ENCODE measurements at regions not wholly inside any gene's neighbourhood (a gene's known extent, or its start where the extent isn't known, plus 50 kb on each side); places are given as distances from the start of the nearest gene placed in this dataset.
"Not testable (repeated sequence)": the region's sequence is repeated elsewhere in the genome, so short reads cannot be mapped to it uniquely, and the experiment has no call there.

GRCh38 chr20:30875868-30876267, 381.6 kb upstream of the DEFB115 start:
- TF ChIP-seq, protein P1, sequence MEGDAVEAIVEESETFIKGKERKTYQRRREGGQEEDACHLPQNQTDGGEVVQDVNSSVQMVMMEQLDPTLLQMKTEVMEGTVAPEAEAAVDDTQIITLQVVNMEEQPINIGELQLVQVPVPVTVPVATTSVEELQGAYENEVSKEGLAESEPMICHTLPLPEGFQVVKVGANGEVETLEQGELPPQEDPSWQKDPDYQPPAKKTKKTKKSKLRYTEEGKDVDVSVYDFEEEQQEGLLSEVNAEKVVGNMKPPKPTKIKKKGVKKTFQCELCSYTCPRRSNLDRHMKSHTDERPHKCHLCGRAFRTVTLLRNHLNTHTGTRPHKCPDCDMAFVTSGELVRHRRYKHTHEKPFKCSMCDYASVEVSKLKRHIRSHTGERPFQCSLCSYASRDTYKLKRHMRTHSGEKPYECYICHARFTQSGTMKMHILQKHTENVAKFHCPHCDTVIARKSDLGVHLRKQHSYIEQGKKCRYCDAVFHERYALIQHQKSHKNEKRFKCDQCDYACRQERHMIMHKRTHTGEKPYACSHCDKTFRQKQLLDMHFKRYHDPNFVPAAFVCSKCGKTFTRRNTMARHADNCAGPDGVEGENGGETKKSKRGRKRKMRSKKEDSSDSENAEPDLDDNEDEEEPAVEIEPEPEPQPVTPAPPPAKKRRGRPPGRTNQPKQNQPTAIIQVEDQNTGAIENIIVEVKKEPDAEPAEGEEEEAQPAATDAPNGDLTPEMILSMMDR (conservative IDR thresholded peaks at IDR 0.05; ENCODE audit: low read depth, low read length) = not testable (repeated sequence)
- not testable (repeated sequence) for TF ChIP-seq EZH2 (IDR thresholded peaks at IDR 0.05; ENCODE audit: borderline replicate concordance, low read depth, low read length, poor library complexity, severe bottlenecking)

All from A673 (cell line).